WTC11 (cell line): ENCODE measurements at regions not wholly inside any gene's neighbourhood (a gene's known extent, or its start where the extent isn't known, plus 50 kb on each side); places are given as distances from the start of the nearest gene placed in this dataset.

Source experiments
- CREB1 ChIP-seq: sonication (generic); formaldehyde crosslinking; IDR thresholded peaks from 2 replicates; pipeline ENCODE4 v1.8.0; 2023; ENCODE audit warnings: mild to moderate bottlenecking, missing genetic modification reagents
- ELF4 ChIP-seq: sonication (generic); formaldehyde crosslinking; IDR thresholded peaks from 2 replicates; pipeline ENCODE4 v1.8.1; 2022; ENCODE audit warnings: low read depth, mild to moderate bottlenecking, moderate library complexity, missing genetic modification reagents
- FOXJ3 ChIP-seq: sonication (generic); formaldehyde crosslinking; IDR thresholded peaks from 2 replicates; pipeline ENCODE4 v1.9.0; 2021; ENCODE audit warnings: missing genetic modification reagents, mild to moderate bottlenecking, borderline replicate concordance
- FOXP1 ChIP-seq: sonication (generic); formaldehyde crosslinking; IDR thresholded peaks from 2 replicates; pipeline ENCODE4 v1.8.0; 2022; ENCODE audit warnings: missing genetic modification reagents, mild to moderate bottlenecking, moderate library complexity, borderline replicate concordance
- NR3C1 ChIP-seq: sonication (generic); formaldehyde crosslinking; conservative IDR thresholded peaks from 2 replicates; pipeline ENCODE4 v1.8.1; 2023; ENCODE audit warnings: low read depth, mild to moderate bottlenecking, missing genetic modification reagents
- PRRX2 ChIP-seq: fragments of 250-450 bp; sonication (Bioruptor Pico); IDR thresholded peaks from 2 replicates; pipeline ENCODE4 v1.8.0; 2021; ENCODE audit warnings: mild to moderate bottlenecking
- SMAD3 ChIP-seq: sonication (generic); formaldehyde crosslinking; IDR thresholded peaks from 2 replicates; pipeline ENCODE4 v1.8.0; 2022; ENCODE audit warnings: missing genetic modification reagents, mild to moderate bottlenecking, borderline replicate concordance
- ZNF121 ChIP-seq: sonication (generic); formaldehyde crosslinking; IDR thresholded peaks from 2 replicates; pipeline ENCODE4 v1.8.0; 2023; ENCODE audit warnings: missing genetic modification reagents
- TF ChIP-seq, protein P1 (sequence below): fragments of 200-600 bp; IDR thresholded peaks from 2 replicates; pipeline ENCODE4 v1.8.0; 2022; ENCODE audit warnings: antibody characterized with exemption
- TF ChIP-seq, protein P2 (sequence below): sonication (generic); formaldehyde crosslinking; IDR thresholded peaks from 2 replicates; pipeline ENCODE4 v1.8.0; 2022; ENCODE audit warnings: mild to moderate bottlenecking, missing genetic modification reagents
- TF ChIP-seq, protein P3 (sequence below): sonication (generic); formaldehyde crosslinking; conservative IDR thresholded peaks from 2 replicates; pipeline ENCODE4 v1.8.1; 2022; ENCODE audit warnings: mild to moderate bottlenecking, missing genetic modification reagents
- TF ChIP-seq, protein P4 (sequence below): sonication (generic); formaldehyde crosslinking; conservative IDR thresholded peaks from 2 replicates; pipeline ENCODE4 v1.8.1; 2023; ENCODE audit warnings: mild to moderate bottlenecking, low read depth, missing genetic modification reagents, moderate library complexity
- TF ChIP-seq, protein P5 (sequence below): sonication (generic); formaldehyde crosslinking; IDR thresholded peaks from 2 replicates; pipeline ENCODE4 v1.8.1; 2023; ENCODE audit warnings: mild to moderate bottlenecking, missing genetic modification reagents

DNA sequence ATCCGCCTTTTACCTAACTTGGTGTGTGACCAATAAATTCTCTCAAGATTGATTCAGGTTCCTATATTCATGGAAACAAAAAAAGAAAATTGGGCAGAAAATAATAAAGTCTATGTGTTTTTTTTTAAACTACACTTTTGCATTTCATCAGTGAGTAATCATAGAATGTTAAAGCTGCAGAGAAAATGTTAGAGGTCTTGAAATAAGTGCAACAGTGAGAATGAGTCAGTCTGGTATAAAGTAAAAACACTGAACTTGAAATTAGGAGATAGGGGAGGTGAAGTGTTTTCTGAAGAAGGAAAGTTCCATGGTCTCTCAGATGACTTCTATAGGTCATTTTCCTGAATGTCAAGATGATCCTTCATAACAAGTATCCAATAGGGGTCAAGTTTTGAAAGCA lies 202.6 kb upstream of the NRP1 start:
- TF ChIP-seq PRRX2 (CRISPR knock-in tag) (no peak), CREB1 (CRISPR knock-in tag) (no peak), ELF4 (CRISPR knock-in tag) (no peak), NR3C1 (no peak), SMAD3 (no peak), ZNF121 (CRISPR knock-in tag) (no peak), FOXP1 (CRISPR knock-in tag) (no peak), FOXJ3 (CRISPR knock-in tag) (no peak)
- TF ChIP-seq, protein P1, sequence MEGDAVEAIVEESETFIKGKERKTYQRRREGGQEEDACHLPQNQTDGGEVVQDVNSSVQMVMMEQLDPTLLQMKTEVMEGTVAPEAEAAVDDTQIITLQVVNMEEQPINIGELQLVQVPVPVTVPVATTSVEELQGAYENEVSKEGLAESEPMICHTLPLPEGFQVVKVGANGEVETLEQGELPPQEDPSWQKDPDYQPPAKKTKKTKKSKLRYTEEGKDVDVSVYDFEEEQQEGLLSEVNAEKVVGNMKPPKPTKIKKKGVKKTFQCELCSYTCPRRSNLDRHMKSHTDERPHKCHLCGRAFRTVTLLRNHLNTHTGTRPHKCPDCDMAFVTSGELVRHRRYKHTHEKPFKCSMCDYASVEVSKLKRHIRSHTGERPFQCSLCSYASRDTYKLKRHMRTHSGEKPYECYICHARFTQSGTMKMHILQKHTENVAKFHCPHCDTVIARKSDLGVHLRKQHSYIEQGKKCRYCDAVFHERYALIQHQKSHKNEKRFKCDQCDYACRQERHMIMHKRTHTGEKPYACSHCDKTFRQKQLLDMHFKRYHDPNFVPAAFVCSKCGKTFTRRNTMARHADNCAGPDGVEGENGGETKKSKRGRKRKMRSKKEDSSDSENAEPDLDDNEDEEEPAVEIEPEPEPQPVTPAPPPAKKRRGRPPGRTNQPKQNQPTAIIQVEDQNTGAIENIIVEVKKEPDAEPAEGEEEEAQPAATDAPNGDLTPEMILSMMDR, result no peak
- TF ChIP-seq, protein P2, sequence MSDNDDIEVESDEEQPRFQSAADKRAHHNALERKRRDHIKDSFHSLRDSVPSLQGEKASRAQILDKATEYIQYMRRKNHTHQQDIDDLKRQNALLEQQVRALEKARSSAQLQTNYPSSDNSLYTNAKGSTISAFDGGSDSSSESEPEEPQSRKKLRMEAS, result no peak
- TF ChIP-seq, protein P3, sequence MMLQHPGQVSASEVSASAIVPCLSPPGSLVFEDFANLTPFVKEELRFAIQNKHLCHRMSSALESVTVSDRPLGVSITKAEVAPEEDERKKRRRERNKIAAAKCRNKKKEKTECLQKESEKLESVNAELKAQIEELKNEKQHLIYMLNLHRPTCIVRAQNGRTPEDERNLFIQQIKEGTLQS (CRISPR knock-in tag), result no peak
- TF ChIP-seq, protein P4, sequence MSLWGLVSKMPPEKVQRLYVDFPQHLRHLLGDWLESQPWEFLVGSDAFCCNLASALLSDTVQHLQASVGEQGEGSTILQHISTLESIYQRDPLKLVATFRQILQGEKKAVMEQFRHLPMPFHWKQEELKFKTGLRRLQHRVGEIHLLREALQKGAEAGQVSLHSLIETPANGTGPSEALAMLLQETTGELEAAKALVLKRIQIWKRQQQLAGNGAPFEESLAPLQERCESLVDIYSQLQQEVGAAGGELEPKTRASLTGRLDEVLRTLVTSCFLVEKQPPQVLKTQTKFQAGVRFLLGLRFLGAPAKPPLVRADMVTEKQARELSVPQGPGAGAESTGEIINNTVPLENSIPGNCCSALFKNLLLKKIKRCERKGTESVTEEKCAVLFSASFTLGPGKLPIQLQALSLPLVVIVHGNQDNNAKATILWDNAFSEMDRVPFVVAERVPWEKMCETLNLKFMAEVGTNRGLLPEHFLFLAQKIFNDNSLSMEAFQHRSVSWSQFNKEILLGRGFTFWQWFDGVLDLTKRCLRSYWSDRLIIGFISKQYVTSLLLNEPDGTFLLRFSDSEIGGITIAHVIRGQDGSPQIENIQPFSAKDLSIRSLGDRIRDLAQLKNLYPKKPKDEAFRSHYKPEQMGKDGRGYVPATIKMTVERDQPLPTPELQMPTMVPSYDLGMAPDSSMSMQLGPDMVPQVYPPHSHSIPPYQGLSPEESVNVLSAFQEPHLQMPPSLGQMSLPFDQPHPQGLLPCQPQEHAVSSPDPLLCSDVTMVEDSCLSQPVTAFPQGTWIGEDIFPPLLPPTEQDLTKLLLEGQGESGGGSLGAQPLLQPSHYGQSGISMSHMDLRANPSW (CRISPR knock-in tag), result no peak
- TF ChIP-seq, protein P5, sequence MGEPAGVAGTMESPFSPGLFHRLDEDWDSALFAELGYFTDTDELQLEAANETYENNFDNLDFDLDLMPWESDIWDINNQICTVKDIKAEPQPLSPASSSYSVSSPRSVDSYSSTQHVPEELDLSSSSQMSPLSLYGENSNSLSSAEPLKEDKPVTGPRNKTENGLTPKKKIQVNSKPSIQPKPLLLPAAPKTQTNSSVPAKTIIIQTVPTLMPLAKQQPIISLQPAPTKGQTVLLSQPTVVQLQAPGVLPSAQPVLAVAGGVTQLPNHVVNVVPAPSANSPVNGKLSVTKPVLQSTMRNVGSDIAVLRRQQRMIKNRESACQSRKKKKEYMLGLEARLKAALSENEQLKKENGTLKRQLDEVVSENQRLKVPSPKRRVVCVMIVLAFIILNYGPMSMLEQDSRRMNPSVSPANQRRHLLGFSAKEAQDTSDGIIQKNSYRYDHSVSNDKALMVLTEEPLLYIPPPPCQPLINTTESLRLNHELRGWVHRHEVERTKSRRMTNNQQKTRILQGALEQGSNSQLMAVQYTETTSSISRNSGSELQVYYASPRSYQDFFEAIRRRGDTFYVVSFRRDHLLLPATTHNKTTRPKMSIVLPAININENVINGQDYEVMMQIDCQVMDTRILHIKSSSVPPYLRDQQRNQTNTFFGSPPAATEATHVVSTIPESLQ (CRISPR knock-in tag), result no peak
